Osteoblast (primary cell): ENCODE measurements at regions not wholly inside any gene's neighbourhood (a gene's known extent, or its start where the extent isn't known, plus 50 kb on each side); places are given as distances from the start of the nearest gene placed in this dataset.

ENCODE experiments used
- DNase-seq: peaks from one replicate; pipeline ENCODE4 v3.0.0; 2011; ENCODE audit warnings: low spot score, mixed read lengths; ENCODE audit not compliant: insufficient read length; ENCODE audit errors: missing footprints
- H2AFZ ChIP-seq: 2 replicates; pipeline ENCODE4 v1.6.0; 2011; ENCODE audit warnings: mild to moderate bottlenecking, low read length
- H3K27ac ChIP-seq: 2 replicates; pipeline ENCODE4 v1.5.1; 2011; ENCODE audit warnings: mild to moderate bottlenecking, low read depth, low read length, moderate library complexity
- H3K27me3 ChIP-seq: 2 replicates; pipeline ENCODE4 v1.6.0; 2012; ENCODE audit warnings: mild to moderate bottlenecking, control low read depth, inconsistent platforms, low read length, moderate library complexity; ENCODE audit not compliant: insufficient read depth
- H3K36me3 ChIP-seq: 2 replicates; pipeline ENCODE4 v1.5.1; 2011; ENCODE audit warnings: mild to moderate bottlenecking, low read length, control low read depth, moderate library complexity; ENCODE audit not compliant: insufficient read depth
- H3K4me1 ChIP-seq: 2 replicates; pipeline ENCODE4 v1.5.1; 2011; ENCODE audit warnings: mild to moderate bottlenecking, low read length, control low read depth, moderate library complexity; ENCODE audit not compliant: insufficient read depth
- H3K4me2 ChIP-seq: 2 replicates; pipeline ENCODE4 v1.6.0; 2011; ENCODE audit warnings: mild to moderate bottlenecking, low read length; ENCODE audit not compliant: insufficient read depth
- H3K4me3 ChIP-seq: fragments of 200-600 bp; sonication (generic); 3 replicates; pipeline ENCODE4 v1.5.1; 2012; ENCODE audit warnings: mild to moderate bottlenecking, low read length, inconsistent platforms; ENCODE audit not compliant: insufficient read depth
- H3K79me2 ChIP-seq: 2 replicates; pipeline ENCODE4 v1.6.0; 2012; ENCODE audit warnings: mild to moderate bottlenecking, low read length, control low read depth, inconsistent platforms; ENCODE audit not compliant: insufficient read depth
- H3K9me3 ChIP-seq: 2 replicates; pipeline ENCODE4 v1.5.1; 2011; ENCODE audit warnings: low read depth, low read length, control low read depth
- H4K20me1 ChIP-seq: 2 replicates; pipeline ENCODE4 v1.6.0; 2012; ENCODE audit warnings: mild to moderate bottlenecking, low read length, control low read depth; ENCODE audit not compliant: insufficient read depth
- TF ChIP-seq, protein P1 (sequence below): IDR thresholded peaks from 2 replicates; pipeline ENCODE4 v1.5.1; 2011; ENCODE audit warnings: mild to moderate bottlenecking, low read depth, low read length, moderate library complexity; ENCODE audit errors: extremely low read depth

DNA sequence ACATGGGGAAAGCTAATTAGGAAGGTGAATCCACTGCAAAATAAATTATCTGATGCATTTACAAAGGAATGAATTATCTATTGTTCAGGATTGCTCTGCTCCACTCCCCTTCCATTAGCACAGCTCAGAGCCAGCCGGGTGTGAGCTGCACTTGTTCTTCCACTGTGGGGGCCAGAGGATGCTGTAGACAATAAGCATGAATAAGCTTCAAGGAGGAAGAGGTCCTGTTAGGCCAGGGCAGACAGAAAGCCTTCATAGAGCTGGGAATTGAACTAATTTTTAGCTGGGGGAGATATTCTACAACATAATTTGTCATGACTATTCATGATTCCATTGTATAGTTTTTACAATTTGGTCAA lies 137.6 kb upstream of the MAX start:
- no peaks in the 10 kb centered on the region for H3K27me3 ChIP-seq
- no peaks in the 10 kb centered on the region for H3K9me3 ChIP-seq
- H3K4me3 ChIP-seq = no peak overlapping the region
- no peaks in the 10 kb centered on the region for H4K20me1 ChIP-seq
- H3K79me2 ChIP-seq = no peaks in the 10 kb centered on the region
- no peak overlapping the region for H3K4me2 ChIP-seq
- no peak overlapping the region for H2AFZ ChIP-seq
- peaks cover 46% of the 10 kb centered on the region for H3K4me1 ChIP-seq
- H3K27ac ChIP-seq = peak overlapping the region; percentile 95
- TF ChIP-seq, protein P1, sequence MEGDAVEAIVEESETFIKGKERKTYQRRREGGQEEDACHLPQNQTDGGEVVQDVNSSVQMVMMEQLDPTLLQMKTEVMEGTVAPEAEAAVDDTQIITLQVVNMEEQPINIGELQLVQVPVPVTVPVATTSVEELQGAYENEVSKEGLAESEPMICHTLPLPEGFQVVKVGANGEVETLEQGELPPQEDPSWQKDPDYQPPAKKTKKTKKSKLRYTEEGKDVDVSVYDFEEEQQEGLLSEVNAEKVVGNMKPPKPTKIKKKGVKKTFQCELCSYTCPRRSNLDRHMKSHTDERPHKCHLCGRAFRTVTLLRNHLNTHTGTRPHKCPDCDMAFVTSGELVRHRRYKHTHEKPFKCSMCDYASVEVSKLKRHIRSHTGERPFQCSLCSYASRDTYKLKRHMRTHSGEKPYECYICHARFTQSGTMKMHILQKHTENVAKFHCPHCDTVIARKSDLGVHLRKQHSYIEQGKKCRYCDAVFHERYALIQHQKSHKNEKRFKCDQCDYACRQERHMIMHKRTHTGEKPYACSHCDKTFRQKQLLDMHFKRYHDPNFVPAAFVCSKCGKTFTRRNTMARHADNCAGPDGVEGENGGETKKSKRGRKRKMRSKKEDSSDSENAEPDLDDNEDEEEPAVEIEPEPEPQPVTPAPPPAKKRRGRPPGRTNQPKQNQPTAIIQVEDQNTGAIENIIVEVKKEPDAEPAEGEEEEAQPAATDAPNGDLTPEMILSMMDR = no peak
- no peaks in the 10 kb centered on the region for H3K36me3 ChIP-seq
- DNase-seq = no peak

DNA sequence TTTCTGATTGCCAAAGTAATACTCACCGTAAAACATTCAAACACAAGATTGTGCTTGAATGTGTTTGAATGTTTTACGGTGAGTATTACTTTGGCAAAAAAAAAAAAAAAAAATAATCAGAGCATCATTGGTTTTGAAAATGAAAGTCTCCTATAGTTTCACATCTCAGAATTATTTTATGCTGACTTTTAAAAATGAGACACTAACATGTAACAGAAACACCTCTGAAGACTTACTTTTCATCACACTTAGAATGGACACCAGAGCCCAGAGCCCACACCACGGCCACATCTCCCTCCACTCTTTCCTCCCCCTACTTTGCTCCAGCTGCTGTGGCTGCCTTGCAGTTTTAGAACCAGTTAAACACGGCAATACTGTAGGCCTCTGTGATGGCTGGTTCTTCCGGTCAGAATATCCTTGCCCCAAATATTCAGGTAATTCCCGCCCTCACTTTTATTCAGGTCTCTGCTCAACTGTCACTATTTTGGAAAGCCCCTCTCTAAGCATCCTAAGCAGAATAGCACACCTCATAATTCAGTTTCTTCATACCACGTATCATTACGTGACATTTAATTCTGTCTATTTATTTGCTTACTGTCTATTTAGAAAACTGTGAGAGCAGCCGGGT lies 138.9 kb upstream of the MAX start:
- Histone ChIP-seq H3K79me2 (no peaks in the 10 kb centered on the region), H3K27me3 (no peaks in the 10 kb centered on the region), H2AFZ (no peak overlapping the region), H3K9me3 (no peaks in the 10 kb centered on the region), H3K27ac (no peak overlapping the region), H4K20me1 (no peaks in the 10 kb centered on the region), H3K4me2 (no peak overlapping the region), H3K4me3 (no peak overlapping the region), H3K4me1 (peaks cover 45% of the 10 kb centered on the region), H3K36me3 (no peaks in the 10 kb centered on the region)
- TF ChIP-seq, protein P1 = no peak
- DNase-seq = no peak

DNA sequence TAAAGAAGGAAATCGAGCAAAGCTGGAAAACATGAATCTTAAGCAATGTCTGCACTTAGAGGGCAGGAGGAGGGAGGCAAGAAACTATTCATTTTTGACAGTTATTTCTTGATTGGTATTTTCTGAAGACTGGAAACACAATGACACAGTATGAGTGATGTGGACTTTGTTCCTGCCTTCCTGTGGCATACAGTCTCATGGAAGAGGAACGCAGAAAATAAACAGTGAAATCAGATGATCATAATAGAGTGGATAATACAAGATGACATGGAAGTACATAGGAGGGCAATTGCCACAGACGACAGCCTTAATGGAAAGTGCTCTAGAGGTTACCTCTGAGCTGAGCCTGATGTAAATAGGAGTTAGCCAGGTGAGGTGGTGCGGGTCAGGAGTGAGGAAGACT lies 140.4 kb upstream of the MAX start:
- no peak overlapping the region for H3K4me2 ChIP-seq
- H3K27ac ChIP-seq = peak overlapping the region; percentile 46
- no peaks in the 10 kb centered on the region for H3K27me3 ChIP-seq
- no peak for DNase-seq
- peaks cover 30% of the 10 kb centered on the region for H3K4me1 ChIP-seq
- H3K36me3 ChIP-seq = no peaks in the 10 kb centered on the region
- TF ChIP-seq, protein P1 = no peak
- no peaks in the 10 kb centered on the region for H3K79me2 ChIP-seq
- no peak overlapping the region for H3K4me3 ChIP-seq
- no peaks in the 10 kb centered on the region for H3K9me3 ChIP-seq
- H2AFZ ChIP-seq = no peak overlapping the region
- no peaks in the 10 kb centered on the region for H4K20me1 ChIP-seq

DNA sequence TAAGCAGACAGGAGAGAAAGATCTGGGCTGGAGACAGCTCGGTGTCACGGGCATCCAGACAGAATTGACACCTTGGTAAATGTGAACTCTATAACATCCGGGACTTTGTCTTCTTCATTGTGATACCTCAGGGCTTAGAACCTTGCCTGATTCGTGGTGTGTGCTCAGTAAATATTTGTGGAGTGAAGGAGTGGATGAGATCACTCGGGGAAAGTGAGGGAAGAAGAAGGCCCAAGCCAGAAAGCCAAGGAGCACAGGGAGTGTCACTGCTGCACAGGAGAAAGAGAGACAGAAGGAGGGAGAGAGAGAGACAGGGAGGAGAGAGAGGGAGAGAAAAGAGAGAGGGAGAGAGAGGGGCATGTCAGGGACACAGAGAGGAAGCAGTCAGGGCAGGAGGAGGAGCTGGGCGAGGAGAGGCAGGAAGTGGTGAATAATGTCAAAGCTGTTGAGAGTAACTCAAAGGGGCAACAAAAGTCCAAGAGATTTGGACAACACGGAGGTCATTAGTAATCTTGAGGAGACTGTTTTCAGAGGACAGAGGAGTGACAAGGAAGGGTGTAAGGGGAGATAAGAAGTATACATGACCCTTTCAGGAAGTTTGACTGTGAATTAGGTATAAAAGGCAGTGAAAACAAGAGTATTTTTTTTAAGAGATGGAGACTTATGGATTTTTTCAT lies 141.6 kb upstream of the MAX start:
- Histone ChIP-seq H3K36me3 (no peaks in the 10 kb centered on the region), H3K4me2 (no peak overlapping the region), H3K27me3 (no peaks in the 10 kb centered on the region), H2AFZ (peak overlapping the region; percentile 96), H4K20me1 (no peaks in the 10 kb centered on the region), H3K4me3 (no peak overlapping the region), H3K4me1 (peaks cover 19% of the 10 kb centered on the region), H3K9me3 (no peaks in the 10 kb centered on the region), H3K27ac (peak overlapping the region; percentile 54), H3K79me2 (no peaks in the 10 kb centered on the region)
- TF ChIP-seq, protein P1 = no peak
- peak; percentile 74 for DNase-seq
